ENCODE measurements at regions not wholly inside any gene's neighbourhood (a gene's known extent, or its start where the extent isn't known, plus 50 kb on each side); places are given as distances from the start of the nearest gene placed in this dataset.

- Mint-ChIP-seq H3K27me3 (peaks cover 7% of the 10 kb centered on the region), H3K27ac (no peak overlapping the region)
- no peaks in the 10 kb centered on the region for H3K9me3 ChIP-seq (ENCODE audit: control insufficient read depth, low read length, poor library complexity, severe bottlenecking)
Observed at GRCh38 chr2:19261061-19261460, 97.4 kb downstream of the OSR1 start.

GRCh38 chr2:19256121-19256601 is 102.3 kb downstream of the OSR1 start:
- no peak overlapping the region for H3K27ac Mint-ChIP-seq
- peaks cover 1% of the 10 kb centered on the region for H3K36me3 Mint-ChIP-seq (ENCODE audit: low read depth)
- no peak overlapping the region for H3K4me3 Mint-ChIP-seq
- H3K4me1 Mint-ChIP-seq: no peaks in the 10 kb centered on the region
- DNase-seq (no peak), ATAC-seq (no peak)
- H3K9me3 ChIP-seq (ENCODE audit: control insufficient read depth, low read length, poor library complexity, severe bottlenecking): no peaks in the 10 kb centered on the region
- H3K27me3 Mint-ChIP-seq: no peaks in the 10 kb centered on the region

More at GRCh38 chr2:19261061-19261460, 97.4 kb downstream of the OSR1 start:
- Mint-ChIP-seq H3K4me3 (no peak overlapping the region), H3K4me1 (no peaks in the 10 kb centered on the region), H3K36me3 (ENCODE audit: low read depth) (peaks cover 2% of the 10 kb centered on the region)
- ATAC-seq: no peak
- no peak for DNase-seq

GRCh38 chr2:19255481-19255880 is 102.9 kb downstream of the OSR1 start:
- no peaks in the 10 kb centered on the region for H3K36me3 Mint-ChIP-seq (ENCODE audit: low read depth)
- DNase-seq (no peak), ATAC-seq (no peak)
- H3K9me3 ChIP-seq (ENCODE audit: control insufficient read depth, low read length, poor library complexity, severe bottlenecking): no peaks in the 10 kb centered on the region
- H3K27ac Mint-ChIP-seq: no peak overlapping the region
- no peaks in the 10 kb centered on the region for H3K4me1 Mint-ChIP-seq
- H3K4me3 Mint-ChIP-seq: no peak overlapping the region
- no peaks in the 10 kb centered on the region for H3K27me3 Mint-ChIP-seq

DNA sequence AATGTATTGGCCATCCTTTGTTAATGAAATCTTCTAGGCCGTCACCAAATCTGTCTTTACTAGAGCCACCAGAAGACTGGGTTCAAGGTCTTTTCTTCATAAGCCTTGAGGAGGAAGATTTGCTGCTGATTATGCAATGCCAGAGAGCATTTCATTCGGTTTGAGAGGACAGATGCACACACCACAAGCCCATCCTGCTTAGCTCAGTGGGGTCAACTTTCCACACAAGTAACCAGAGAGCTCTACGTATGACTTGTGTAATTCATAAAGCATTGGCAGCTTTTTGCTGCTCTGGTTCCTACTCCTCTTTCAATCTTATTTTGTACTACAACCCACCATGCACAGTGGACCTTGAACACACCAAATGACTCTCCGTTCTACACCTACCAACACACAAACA is 106.9 kb downstream of the OSR1 start:
- Mint-ChIP-seq H3K4me3 (no peak overlapping the region), H3K27me3 (peaks cover under 1% of the 10 kb centered on the region), H3K27ac (no peak overlapping the region), H3K4me1 (no peaks in the 10 kb centered on the region), H3K36me3 (ENCODE audit: low read depth) (no peaks in the 10 kb centered on the region)
- DNase-seq (no peak), ATAC-seq (no peak)
- H3K9me3 ChIP-seq (ENCODE audit: control insufficient read depth, low read length, poor library complexity, severe bottlenecking): no peaks in the 10 kb centered on the region

DNA sequence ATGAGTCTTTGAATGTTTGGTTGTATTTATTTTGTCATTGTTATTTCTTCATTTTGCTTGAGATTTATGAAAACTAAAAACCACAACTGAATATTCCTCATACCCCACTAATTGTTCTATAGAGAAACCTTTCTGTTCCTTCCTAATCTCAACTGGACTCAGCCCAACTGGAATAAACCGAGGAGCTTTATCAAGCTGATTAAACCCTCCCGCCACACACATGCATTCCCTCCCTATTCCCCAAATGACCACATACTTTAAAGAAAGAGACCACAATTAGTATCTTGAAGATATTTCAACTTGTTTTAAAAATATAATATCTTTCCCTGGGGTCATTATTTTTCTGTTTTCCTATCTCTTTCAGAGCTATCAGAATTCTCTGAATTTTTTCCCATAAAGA is 107.5 kb downstream of the OSR1 start:
- ATAC-seq: no peak
- peaks cover 4% of the 10 kb centered on the region for H3K27me3 Mint-ChIP-seq
- H3K4me3 Mint-ChIP-seq: no peak overlapping the region
- no peaks in the 10 kb centered on the region for H3K4me1 Mint-ChIP-seq
- H3K27ac Mint-ChIP-seq: no peak overlapping the region
- no peak for DNase-seq
- no peaks in the 10 kb centered on the region for H3K9me3 ChIP-seq (ENCODE audit: control insufficient read depth, low read length, poor library complexity, severe bottlenecking)
- no peaks in the 10 kb centered on the region for H3K36me3 Mint-ChIP-seq (ENCODE audit: low read depth)

DNA sequence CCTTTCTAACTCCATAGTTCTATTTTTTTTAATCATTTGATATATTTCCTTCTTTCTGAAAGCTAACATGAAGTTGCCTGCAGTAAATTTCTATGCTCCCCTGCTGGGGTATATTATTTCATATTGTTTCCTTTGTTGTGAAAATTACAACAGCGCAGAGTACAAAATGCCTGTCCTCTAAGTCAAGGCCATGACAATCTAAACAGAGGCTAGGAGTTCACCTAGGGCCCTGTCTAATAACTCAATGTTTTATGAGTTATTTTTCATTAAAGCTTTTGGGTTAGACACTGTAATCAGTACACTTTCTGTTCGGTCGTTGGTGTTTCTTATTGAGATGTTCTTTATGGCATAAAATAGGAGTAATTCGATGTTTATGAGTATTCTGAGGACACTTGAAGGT is 111.2 kb downstream of the OSR1 start:
- H3K36me3 Mint-ChIP-seq (ENCODE audit: low read depth): no peaks in the 10 kb centered on the region
- no peaks in the 10 kb centered on the region for H3K4me1 Mint-ChIP-seq

GRCh38 chr2:19246496-19246895 is 111.9 kb downstream of the OSR1 start:
- no peak for DNase-seq
- no peak for ATAC-seq
- no peak overlapping the region for H3K27ac Mint-ChIP-seq
- H3K36me3 Mint-ChIP-seq (ENCODE audit: low read depth): no peaks in the 10 kb centered on the region
- H3K9me3 ChIP-seq (ENCODE audit: control insufficient read depth, low read length, poor library complexity, severe bottlenecking): no peaks in the 10 kb centered on the region
- no peak overlapping the region for H3K4me3 Mint-ChIP-seq
- H3K4me1 Mint-ChIP-seq: no peaks in the 10 kb centered on the region
- H3K27me3 Mint-ChIP-seq: peaks cover 4% of the 10 kb centered on the region

More for the DNA sequence above, 111.2 kb downstream of the OSR1 start:
- no peak for ATAC-seq
- DNase-seq: no peak
- peaks cover 4% of the 10 kb centered on the region for H3K27me3 Mint-ChIP-seq
- H3K9me3 ChIP-seq (ENCODE audit: control insufficient read depth, low read length, poor library complexity, severe bottlenecking): no peaks in the 10 kb centered on the region
- no peak overlapping the region for H3K4me3 Mint-ChIP-seq
- no peak overlapping the region for H3K27ac Mint-ChIP-seq

DNA sequence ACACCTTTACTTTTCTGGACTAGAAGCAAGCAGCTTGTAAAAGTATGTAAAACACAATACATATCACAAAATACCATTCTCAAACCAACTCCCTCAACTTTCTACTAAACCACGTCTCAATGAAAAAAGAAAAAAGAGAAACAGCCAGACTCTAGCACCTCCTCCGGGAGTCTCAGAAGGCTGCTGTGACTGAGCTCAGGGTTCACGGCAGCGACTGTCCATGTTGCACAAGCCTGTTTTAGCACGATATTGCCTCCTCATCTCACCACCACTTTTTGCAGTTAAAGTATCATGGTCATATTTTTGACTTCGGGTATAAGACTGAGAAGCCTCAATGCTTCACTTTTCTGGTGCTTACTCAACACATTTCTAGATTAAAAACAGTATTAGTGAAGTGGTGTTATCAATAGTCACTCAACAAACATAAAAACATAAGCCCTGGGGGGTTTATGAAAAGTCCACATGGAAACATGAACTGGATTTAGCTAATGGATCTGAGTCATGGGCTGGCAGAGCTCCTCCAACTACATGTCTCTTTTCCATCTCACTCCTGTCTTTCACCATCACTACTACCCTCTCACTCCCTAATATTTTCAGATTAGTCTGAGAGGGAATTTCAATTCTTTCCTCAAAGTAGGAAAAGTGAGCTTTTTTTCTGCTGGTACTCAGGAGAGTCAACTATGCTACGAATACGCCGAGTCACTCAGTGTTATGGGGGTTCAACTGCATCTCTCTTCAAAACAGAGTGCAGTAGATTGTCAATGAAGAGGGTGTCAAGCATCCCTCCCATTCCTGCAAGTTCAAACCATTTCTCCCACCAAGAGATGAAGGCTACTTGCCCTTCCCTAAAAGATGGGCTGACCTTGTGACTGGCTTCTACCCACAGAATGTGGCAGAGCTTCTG is 113.7 kb downstream of the OSR1 start:
- Mint-ChIP-seq H3K27ac (no peak overlapping the region), H3K27me3 (peaks cover 4% of the 10 kb centered on the region), H3K4me1 (no peaks in the 10 kb centered on the region), H3K36me3 (ENCODE audit: low read depth) (no peaks in the 10 kb centered on the region), H3K4me3 (no peak overlapping the region)
- ATAC-seq: no peak
- no peaks in the 10 kb centered on the region for H3K9me3 ChIP-seq (ENCODE audit: control insufficient read depth, low read length, poor library complexity, severe bottlenecking)
- no peak for DNase-seq

GRCh38 chr2:19238440-19239060 is 119.9 kb downstream of the OSR1 start:
- no peaks in the 10 kb centered on the region for H3K9me3 ChIP-seq (ENCODE audit: control insufficient read depth, low read length, poor library complexity, severe bottlenecking)
- Mint-ChIP-seq H3K27me3 (no peaks in the 10 kb centered on the region), H3K4me3 (no peak overlapping the region), H3K4me1 (no peaks in the 10 kb centered on the region), H3K27ac (no peak overlapping the region), H3K36me3 (ENCODE audit: low read depth) (no peaks in the 10 kb centered on the region)
- DNase-seq (no peak), ATAC-seq (no peak)

DNA sequence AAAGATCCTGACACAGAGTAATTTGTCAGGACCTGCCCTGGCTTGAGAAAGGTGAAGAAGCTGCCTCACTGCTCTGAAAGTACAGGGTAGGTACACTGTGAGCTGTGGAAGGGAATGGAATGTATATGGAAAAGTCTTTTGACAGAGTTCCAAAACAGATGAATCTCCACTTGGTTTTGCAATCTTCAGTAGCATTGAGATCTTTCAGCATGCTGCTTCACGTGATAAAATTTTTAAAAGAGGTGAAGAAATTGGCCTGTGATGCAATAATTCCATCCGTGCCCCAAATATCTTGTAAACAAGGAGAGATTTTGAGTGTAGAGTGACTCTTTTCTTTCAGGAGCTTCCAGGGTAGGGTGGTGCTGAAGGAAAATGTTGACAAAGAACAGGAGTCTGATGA is 123.1 kb downstream of the OSR1 start:
- no peaks in the 10 kb centered on the region for H3K9me3 ChIP-seq (ENCODE audit: control insufficient read depth, low read length, poor library complexity, severe bottlenecking)
- Mint-ChIP-seq H3K4me1 (no peaks in the 10 kb centered on the region), H3K36me3 (ENCODE audit: low read depth) (no peaks in the 10 kb centered on the region), H3K27ac (no peak overlapping the region), H3K27me3 (no peaks in the 10 kb centered on the region), H3K4me3 (no peak overlapping the region)
- DNase-seq (no peak), ATAC-seq (no peak)

DNA sequence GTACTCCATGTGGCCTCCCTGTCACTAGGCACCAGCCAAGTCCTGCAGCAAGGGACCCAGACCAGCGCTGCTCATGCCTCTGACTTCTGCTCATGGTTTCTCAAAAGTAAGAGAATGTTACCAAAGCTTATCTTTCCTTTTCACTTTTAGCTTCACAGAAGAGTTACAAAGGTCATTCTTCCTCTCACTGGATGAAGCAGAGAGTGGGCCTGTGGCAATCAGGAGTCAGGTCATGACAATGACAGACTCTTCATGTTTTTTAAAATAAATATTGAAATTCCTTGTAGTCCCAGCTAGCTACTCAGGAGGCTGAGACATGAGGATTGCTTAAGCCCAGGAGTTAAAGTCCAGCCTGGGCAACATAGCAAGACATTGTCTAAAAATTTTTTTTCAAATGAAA is 126.1 kb downstream of the OSR1 start:
- Mint-ChIP-seq H3K27ac (no peak overlapping the region), H3K27me3 (peaks cover 6% of the 10 kb centered on the region), H3K4me3 (no peak overlapping the region), H3K36me3 (ENCODE audit: low read depth) (no peaks in the 10 kb centered on the region), H3K4me1 (no peaks in the 10 kb centered on the region)
- no peaks in the 10 kb centered on the region for H3K9me3 ChIP-seq (ENCODE audit: control insufficient read depth, low read length, poor library complexity, severe bottlenecking)
- DNase-seq: no peak
- no peak for ATAC-seq

DNA sequence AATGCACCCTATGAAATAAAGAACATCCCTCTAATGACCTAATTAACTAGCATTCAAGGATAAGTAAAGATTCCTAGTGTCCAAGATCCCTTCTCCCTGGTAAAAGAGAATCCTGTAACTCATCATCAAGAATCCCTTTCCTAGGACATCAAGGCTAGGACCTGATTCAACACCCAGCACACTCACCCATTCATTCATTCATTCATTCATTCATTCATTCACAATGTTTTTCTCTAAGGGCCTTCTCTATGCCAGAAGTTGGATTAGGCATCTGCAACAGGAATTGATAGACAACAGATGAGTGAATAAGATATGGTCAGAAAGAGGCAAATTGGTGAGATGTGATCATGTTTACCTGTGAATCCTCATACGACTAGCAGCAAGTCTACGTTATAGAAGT is 126.8 kb downstream of the OSR1 start:
- H3K27me3 Mint-ChIP-seq: peaks cover 9% of the 10 kb centered on the region
- no peak overlapping the region for H3K27ac Mint-ChIP-seq
- no peaks in the 10 kb centered on the region for H3K36me3 Mint-ChIP-seq (ENCODE audit: low read depth)
- no peak for DNase-seq
- H3K4me1 Mint-ChIP-seq: no peaks in the 10 kb centered on the region
- no peak overlapping the region for H3K4me3 Mint-ChIP-seq
- no peaks in the 10 kb centered on the region for H3K9me3 ChIP-seq (ENCODE audit: control insufficient read depth, low read length, poor library complexity, severe bottlenecking)
- no peak for ATAC-seq

DNA sequence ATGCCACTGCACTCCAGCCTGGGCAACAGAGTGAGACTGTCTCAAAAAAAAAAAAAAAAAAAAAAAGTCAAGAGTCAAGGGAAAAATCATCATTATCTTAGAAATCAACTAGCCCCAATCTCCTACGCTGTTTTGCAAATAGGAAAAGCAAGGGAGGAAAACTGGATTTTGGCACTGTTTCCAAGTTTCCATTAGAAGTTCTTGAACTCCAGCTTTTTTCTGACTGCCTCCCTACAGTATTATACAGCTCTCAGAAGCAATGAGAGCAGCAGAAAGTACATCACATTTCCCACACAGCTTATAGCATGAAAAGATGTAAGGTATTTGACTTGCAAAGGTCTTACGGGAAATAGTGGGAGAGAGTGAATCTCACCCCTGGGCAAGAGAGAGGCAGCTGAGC is 127.8 kb downstream of the OSR1 start:
- ATAC-seq (no peak), DNase-seq (no peak)
- H3K4me3 Mint-ChIP-seq: no peak overlapping the region
- peaks cover 3% of the 10 kb centered on the region for H3K36me3 Mint-ChIP-seq (ENCODE audit: low read depth)
- H3K4me1 Mint-ChIP-seq: no peaks in the 10 kb centered on the region
- H3K9me3 ChIP-seq (ENCODE audit: control insufficient read depth, low read length, poor library complexity, severe bottlenecking): no peaks in the 10 kb centered on the region
- no peak overlapping the region for H3K27ac Mint-ChIP-seq
- H3K27me3 Mint-ChIP-seq: peaks cover 9% of the 10 kb centered on the region

- H3K27me3 Mint-ChIP-seq: peaks cover 9% of the 10 kb centered on the region
- no peak for ATAC-seq
- H3K9me3 ChIP-seq (ENCODE audit: control insufficient read depth, low read length, poor library complexity, severe bottlenecking): no peaks in the 10 kb centered on the region
- H3K4me3 Mint-ChIP-seq: no peak overlapping the region
- no peaks in the 10 kb centered on the region for H3K4me1 Mint-ChIP-seq
- no peak overlapping the region for H3K27ac Mint-ChIP-seq
- H3K36me3 Mint-ChIP-seq (ENCODE audit: low read depth): peaks cover 3% of the 10 kb centered on the region
- DNase-seq: no peak
Observed at GRCh38 chr2:19228715-19229114, 129.7 kb downstream of the OSR1 start.
